Upper lobe of left lung (tissue), 4 donors: ENCODE measurements at regions not wholly inside any gene's neighbourhood (a gene's known extent, or its start where the extent isn't known, plus 50 kb on each side); places are given as distances from the start of the nearest gene placed in this dataset.

Experiments used
- CTCF ChIP-seq, 6 experiments: fragments of 450-650 bp in 4 of 6; fragments of 200-600 bp in 2 of 6; sonication (generic) in 2 of 6; IDR thresholded peaks; one replicate each; pipeline ENCODE4 v1.5.1; 2016 to 2019; ENCODE audit warnings: antibody characterized with exemption in 6 of 6
- EP300 ChIP-seq, 4 donors: sonication (generic); formaldehyde crosslinking; IDR thresholded peaks; one replicate each; pipeline ENCODE4 v1.5.1; 2017; ENCODE audit warnings: antibody characterized with exemption in 4 of 4, control low read depth in 2 of 4
- POLR2A ChIP-seq, 4 donors: fragments of 450-650 bp; IDR thresholded peaks; one replicate each; pipeline ENCODE4 v1.5.1; 2016 to 2017; ENCODE audit warnings: antibody characterized with exemption in 4 of 4, mild to moderate bottlenecking in 2 of 4

- no peak for TF ChIP-seq CTCF (IDR thresholded peaks at IDR 0.05)
- TF ChIP-seq EP300 (IDR thresholded peaks at IDR 0.05) = no peak
- no peak for TF ChIP-seq POLR2A (IDR thresholded peaks at IDR 0.05)
These were observed 339.9 kb upstream of the SOX11 start for GRCh38 chr2:5352286-5352685.
